A549 (cell line): ENCODE measurements at regions not wholly inside any gene's neighbourhood (a gene's known extent, or its start where the extent isn't known, plus 50 kb on each side); places are given as distances from the start of the nearest gene placed in this dataset.

ENCODE experiments used
- ATAC-seq, 2 experiments: fragments of 200-7000 bp in 1 of 2; fragments of >200 bp in 1 of 2; cut with Nextera tagmentation in 1 of 2; cut with Tn5 transposase in 1 of 2; 3 replicates each; pipeline versions ENCODE4 v1.8.0 to v1.9.1; 2018 to 2020; ENCODE audit warnings: mild to moderate bottlenecking in 1 of 2, moderate library complexity in 1 of 2
- CTCF ChIA-PET: fragments of 300-600 bp; sonication (Branson Sonifier 250); formaldehyde crosslinking; extraction: SDS; loops from one replicate; lab custom pipeline; 2021; ENCODE audit warnings: antibody characterized with exemption, inconsistent platforms; lab: Yijun Ruan, JAX
- POLR2A ChIA-PET: fragments of 350-600 bp; formaldehyde crosslinking; extraction: SDS; loops from one replicate; lab custom pipeline; 2021; ENCODE audit warnings: antibody characterized with exemption, inconsistent platforms; lab: Yijun Ruan, JAX
- DNase-seq, 2 experiments: peaks; one replicate each; pipeline versions ENCODE4 v3.0.0 to v3.0.0-alpha.2; 2011 to 2016; ENCODE audit warnings: low read depth in 1 of 2, low spot score in 1 of 2
- FAIRE-seq: peaks from 2 replicates; lab custom pipeline; 2011; peaks lifted over from hg19 to GRCh38; lab: Jason Lieb, UNC
- H3K27ac ChIP-seq, 2 experiments: fragments of >200 bp; sonication (Bioruptor Twin); formaldehyde crosslinking; 3 replicates each; pipeline ENCODE4 v1.5.1; 2016 to 2017
- H3K4me1 ChIP-seq: fragments of >200 bp; sonication (Bioruptor Twin); formaldehyde crosslinking; 3 replicates; pipeline ENCODE4 v1.6.1; 2016
- H3K4me2 ChIP-seq: fragments of >200 bp; sonication (Bioruptor Twin); formaldehyde crosslinking; 3 replicates; pipeline ENCODE4 v1.6.1; 2016
- H3K4me3 ChIP-seq: fragments of >200 bp; sonication (Bioruptor Twin); formaldehyde crosslinking; 3 replicates; pipeline ENCODE4 v1.5.1; 2016
- H3K9me3 ChIP-seq: fragments of >200 bp; sonication (Bioruptor Twin); formaldehyde crosslinking; 3 replicates; pipeline ENCODE4 v1.6.1; 2016
- BHLHE40 ChIP-seq: IDR thresholded peaks from 2 replicates; pipeline ENCODE4 v1.6.1; 2012; ENCODE audit warnings: low read depth, low read length, inconsistent platforms
- CBX8 ChIP-seq: fragments of 200-600 bp; sonication (generic); IDR thresholded peaks from 2 replicates; pipeline ENCODE4 v1.6.1; 2016
- CHD2 ChIP-seq: fragments of 150-350 bp; IDR thresholded peaks from 2 replicates; pipeline ENCODE4 v1.6.1; 2014; ENCODE audit warnings: low read length; ENCODE audit not compliant: partially characterized antibody
- CHD4 ChIP-seq: fragments of 200-600 bp; sonication (generic); IDR thresholded peaks from 2 replicates; pipeline ENCODE4 v1.6.1; 2016; ENCODE audit warnings: antibody characterized with exemption, mild to moderate bottlenecking, borderline replicate concordance
- EP300 ChIP-seq, 2 experiments: fragments of >200 bp; sonication (Bioruptor Twin); formaldehyde crosslinking; IDR thresholded peaks; 2 replicates in 1 of 2; 3 replicates in 1 of 2; pipeline ENCODE4 v1.6.1; 2016 to 2017
- FOSB ChIP-seq: fragments of 250-450 bp; sonication (Bioruptor Pico); IDR thresholded peaks from 2 replicates; pipeline ENCODE4 v1.5.0; 2020; ENCODE audit warnings: mild to moderate bottlenecking, moderate library complexity
- FOSL2 ChIP-seq, 2 experiments: fragments of 450-650 bp in 1 of 2; fragments of >200 bp in 1 of 2; sonication (Bioruptor Twin) in 1 of 2; formaldehyde crosslinking; IDR thresholded peaks; 2 replicates each; pipeline versions ENCODE4 v1.5.0 to v1.6.1; 2016 to 2020; ENCODE audit warnings: mild to moderate bottlenecking in 1 of 2, moderate library complexity in 1 of 2
- FOXS1 ChIP-seq: fragments of 250-450 bp; sonication (Bioruptor Pico); IDR thresholded peaks from 2 replicates; pipeline ENCODE4 v1.5.0; 2020; ENCODE audit warnings: mild to moderate bottlenecking, moderate library complexity
- HEYL ChIP-seq: fragments of 250-450 bp; sonication (Bioruptor Pico); IDR thresholded peaks from 2 replicates; pipeline ENCODE4 v1.8.0; 2021; ENCODE audit warnings: mild to moderate bottlenecking, moderate library complexity
- JUN ChIP-seq, 2 experiments: fragments of >200 bp; sonication (Bioruptor Twin); formaldehyde crosslinking; IDR thresholded peaks; 2 replicates in 1 of 2; 3 replicates in 1 of 2; pipeline ENCODE4 v1.6.1; 2016 to 2017
- KDM5A ChIP-seq: fragments of 200-600 bp; sonication (generic); IDR thresholded peaks from 2 replicates; pipeline ENCODE4 v1.6.1; 2016; ENCODE audit warnings: antibody characterized with exemption, mild to moderate bottlenecking
- NFE2L2 ChIP-seq: fragments of 150-350 bp; conservative IDR thresholded peaks from 2 replicates; pipeline ENCODE4 v1.6.1; 2014; ENCODE audit warnings: low read length
- NPAS2 ChIP-seq: fragments of 250-450 bp; sonication (Bioruptor Pico); IDR thresholded peaks from 2 replicates; pipeline ENCODE4 v1.8.0; 2022; ENCODE audit warnings: mild to moderate bottlenecking, moderate library complexity, borderline replicate concordance
- NR3C1 ChIP-seq: fragments of >200 bp; sonication (Bioruptor Twin); formaldehyde crosslinking; IDR thresholded peaks from 3 replicates; pipeline ENCODE4 v1.6.1; 2017
- PHF8 ChIP-seq: fragments of 200-600 bp; sonication (generic); IDR thresholded peaks from 2 replicates; pipeline ENCODE4 v1.6.1; 2016; ENCODE audit warnings: low read depth, mild to moderate bottlenecking, antibody characterized with exemption, moderate library complexity, borderline replicate concordance
- POLR2AphosphoS2 ChIP-seq: conservative IDR thresholded peaks from 2 replicates; pipeline ENCODE4 v1.6.1; 2012; ENCODE audit warnings: low read length, improper control_type of control experiment, inconsistent platforms
- RAD21 ChIP-seq, 2 experiments: fragments of >200 bp in 1 of 2; sonication (Bioruptor Twin) in 1 of 2; formaldehyde crosslinking in 1 of 2; IDR thresholded peaks in 1 of 2; conservative IDR thresholded peaks in 1 of 2; 2 replicates in 1 of 2; 3 replicates in 1 of 2; pipeline ENCODE4 v1.6.1; 2012 to 2018; ENCODE audit warnings: inconsistent platforms in 1 of 2
- RARB ChIP-seq: fragments of 250-450 bp; sonication (Bioruptor Pico); IDR thresholded peaks from 2 replicates; pipeline ENCODE4 v1.8.0; 2021; ENCODE audit warnings: mild to moderate bottlenecking, moderate library complexity
- RFX5 ChIP-seq: fragments of 450-650 bp; IDR thresholded peaks from 2 replicates; pipeline ENCODE4 v1.7.1; 2014; ENCODE audit warnings: antibody characterized with exemption, mild to moderate bottlenecking, moderate library complexity
- SMC3 ChIP-seq: fragments of >200 bp; sonication (Bioruptor Twin); formaldehyde crosslinking; IDR thresholded peaks from 3 replicates; pipeline ENCODE4 v1.6.1; 2018; ENCODE audit warnings: inconsistent platforms
- SREBF2 ChIP-seq: fragments of 450-650 bp; IDR thresholded peaks from 2 replicates; pipeline ENCODE4 v1.6.1; 2014; ENCODE audit warnings: mild to moderate bottlenecking, moderate library complexity
- ZC3H11A ChIP-seq: fragments of 450-650 bp; IDR thresholded peaks from 2 replicates; pipeline ENCODE4 v1.6.1; 2014; ENCODE audit warnings: antibody characterized with exemption, mild to moderate bottlenecking
- ZFP36 ChIP-seq: fragments of 450-650 bp; IDR thresholded peaks from 2 replicates; pipeline ENCODE4 v1.6.1; 2014; ENCODE audit warnings: borderline replicate concordance; ENCODE audit not compliant: partially characterized antibody
- WGBS: methylation state at CpG from one replicate; pipeline ENCODE4 v1.1.6; 2017; ENCODE audit errors: missing lambda C conversion rate; 5-methylcytosine and 5-hydroxymethylcytosine counted together
- TF ChIP-seq, protein P1 (sequence below): fragments of 200-600 bp; sonication (generic); IDR thresholded peaks from 2 replicates; pipeline ENCODE4 v1.6.1; 2016; ENCODE audit warnings: antibody characterized with exemption, mild to moderate bottlenecking, moderate library complexity
- TF ChIP-seq, protein P2 (sequence below): IDR thresholded peaks from 2 replicates; pipeline ENCODE4 v1.6.1; 2012
- TF ChIP-seq, protein P3 (sequence below): fragments of 150-350 bp; IDR thresholded peaks from 2 replicates; pipeline ENCODE4 v1.6.1; 2014; ENCODE audit warnings: low read depth, mild to moderate bottlenecking, low read length
- TF ChIP-seq, protein P4 (sequence below): fragments of >200 bp; sonication (Bioruptor Twin); formaldehyde crosslinking; IDR thresholded peaks from 2 replicates; pipeline ENCODE4 v1.6.1; 2016
- TF ChIP-seq, protein P5 (sequence below): fragments of 250-450 bp; sonication (Bioruptor Pico); IDR thresholded peaks from 2 replicates; pipeline ENCODE4 v1.5.0; 2020; ENCODE audit warnings: low read depth, mild to moderate bottlenecking, moderate library complexity

DNA sequence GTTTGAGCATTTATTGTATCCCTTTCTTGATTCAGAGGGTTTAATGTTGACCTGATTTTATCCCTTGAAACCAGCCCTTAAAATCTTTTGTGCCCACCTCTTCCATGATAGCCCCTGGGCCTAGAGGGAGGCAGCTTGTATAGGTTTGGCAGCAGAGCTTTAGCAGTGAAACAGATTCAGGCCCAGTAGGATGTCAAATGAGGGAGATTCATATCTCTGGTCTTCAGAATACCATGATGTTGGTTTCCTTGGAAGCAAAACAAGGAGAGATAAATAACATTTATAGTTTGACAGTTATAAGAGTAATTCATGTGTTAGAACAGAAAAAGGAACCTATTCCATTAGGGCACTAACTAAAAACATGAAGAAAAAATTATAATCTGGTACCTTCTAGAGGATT is 649.2 kb downstream of the METTL4 start:
- Histone ChIP-seq H3K4me1 (no peaks in the 10 kb centered on the region), H3K4me3 (no peak overlapping the region), H3K9me3 (no peaks in the 10 kb centered on the region), H3K4me2 (no peak overlapping the region), H3K27ac (no peak overlapping the region)
- no peak for ATAC-seq
- FAIRE-seq: no peak
- ChIA-PET POLR2A (no interaction called here), CTCF (no interaction called here)
- TF ChIP-seq FOSL2 (IDR thresholded peaks at IDR 0.05) (no peak), FOSL2 (CRISPR knock-in tag; IDR thresholded peaks at IDR 0.05) (no peak), RFX5 (no peak), SREBF2 (no peak), ZFP36 (no peak), EP300 (IDR thresholded peaks at IDR 0.05) (no peak), NR3C1 (no peak), PHF8 (no peak), RAD21 (conservative IDR thresholded peaks at IDR 0.05 in 1 of 2, IDR thresholded peaks at IDR 0.05 in 1 of 2) (no peak), CHD4 (no peak)
- TF ChIP-seq, protein P1, sequence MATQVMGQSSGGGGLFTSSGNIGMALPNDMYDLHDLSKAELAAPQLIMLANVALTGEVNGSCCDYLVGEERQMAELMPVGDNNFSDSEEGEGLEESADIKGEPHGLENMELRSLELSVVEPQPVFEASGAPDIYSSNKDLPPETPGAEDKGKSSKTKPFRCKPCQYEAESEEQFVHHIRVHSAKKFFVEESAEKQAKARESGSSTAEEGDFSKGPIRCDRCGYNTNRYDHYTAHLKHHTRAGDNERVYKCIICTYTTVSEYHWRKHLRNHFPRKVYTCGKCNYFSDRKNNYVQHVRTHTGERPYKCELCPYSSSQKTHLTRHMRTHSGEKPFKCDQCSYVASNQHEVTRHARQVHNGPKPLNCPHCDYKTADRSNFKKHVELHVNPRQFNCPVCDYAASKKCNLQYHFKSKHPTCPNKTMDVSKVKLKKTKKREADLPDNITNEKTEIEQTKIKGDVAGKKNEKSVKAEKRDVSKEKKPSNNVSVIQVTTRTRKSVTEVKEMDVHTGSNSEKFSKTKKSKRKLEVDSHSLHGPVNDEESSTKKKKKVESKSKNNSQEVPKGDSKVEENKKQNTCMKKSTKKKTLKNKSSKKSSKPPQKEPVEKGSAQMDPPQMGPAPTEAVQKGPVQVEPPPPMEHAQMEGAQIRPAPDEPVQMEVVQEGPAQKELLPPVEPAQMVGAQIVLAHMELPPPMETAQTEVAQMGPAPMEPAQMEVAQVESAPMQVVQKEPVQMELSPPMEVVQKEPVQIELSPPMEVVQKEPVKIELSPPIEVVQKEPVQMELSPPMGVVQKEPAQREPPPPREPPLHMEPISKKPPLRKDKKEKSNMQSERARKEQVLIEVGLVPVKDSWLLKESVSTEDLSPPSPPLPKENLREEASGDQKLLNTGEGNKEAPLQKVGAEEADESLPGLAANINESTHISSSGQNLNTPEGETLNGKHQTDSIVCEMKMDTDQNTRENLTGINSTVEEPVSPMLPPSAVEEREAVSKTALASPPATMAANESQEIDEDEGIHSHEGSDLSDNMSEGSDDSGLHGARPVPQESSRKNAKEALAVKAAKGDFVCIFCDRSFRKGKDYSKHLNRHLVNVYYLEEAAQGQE: no peak
- TF ChIP-seq, protein P2, sequence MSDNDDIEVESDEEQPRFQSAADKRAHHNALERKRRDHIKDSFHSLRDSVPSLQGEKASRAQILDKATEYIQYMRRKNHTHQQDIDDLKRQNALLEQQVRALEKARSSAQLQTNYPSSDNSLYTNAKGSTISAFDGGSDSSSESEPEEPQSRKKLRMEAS: no peak
- DNase-seq: no peak

DNA sequence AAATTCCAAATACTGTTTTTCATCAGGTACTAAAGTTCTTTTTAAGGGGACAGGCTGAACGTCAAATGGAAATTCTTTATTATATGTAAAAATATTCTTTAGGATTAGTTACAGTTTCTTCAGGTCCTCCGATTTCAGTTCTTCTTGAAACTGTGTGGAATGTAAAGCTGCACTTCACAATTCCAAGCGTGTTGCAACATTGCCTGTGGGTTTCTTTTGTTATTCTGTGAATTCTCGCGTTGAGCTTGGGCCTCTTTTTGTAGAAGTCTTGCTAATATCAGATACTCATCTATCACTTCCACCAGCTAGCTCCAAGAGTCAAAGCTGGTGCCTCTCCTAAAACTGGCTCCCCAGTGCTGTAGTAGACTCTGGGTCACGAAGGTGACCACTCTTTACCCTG is 642.6 kb downstream of the METTL4 start:
- no peak for TF ChIP-seq KDM5A
- no peak for TF ChIP-seq FOSB (CRISPR knock-in tag)
- TF ChIP-seq BHLHE40: no peak
- no peak for TF ChIP-seq POLR2AphosphoS2
- no peak for TF ChIP-seq JUN (IDR thresholded peaks at IDR 0.05)
- TF ChIP-seq, protein P3, sequence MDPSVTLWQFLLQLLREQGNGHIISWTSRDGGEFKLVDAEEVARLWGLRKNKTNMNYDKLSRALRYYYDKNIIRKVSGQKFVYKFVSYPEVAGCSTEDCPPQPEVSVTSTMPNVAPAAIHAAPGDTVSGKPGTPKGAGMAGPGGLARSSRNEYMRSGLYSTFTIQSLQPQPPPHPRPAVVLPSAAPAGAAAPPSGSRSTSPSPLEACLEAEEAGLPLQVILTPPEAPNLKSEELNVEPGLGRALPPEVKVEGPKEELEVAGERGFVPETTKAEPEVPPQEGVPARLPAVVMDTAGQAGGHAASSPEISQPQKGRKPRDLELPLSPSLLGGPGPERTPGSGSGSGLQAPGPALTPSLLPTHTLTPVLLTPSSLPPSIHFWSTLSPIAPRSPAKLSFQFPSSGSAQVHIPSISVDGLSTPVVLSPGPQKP: no peak
- TF ChIP-seq NR3C1: no peak
- TF ChIP-seq SMC3: no peak
- TF ChIP-seq, protein P4, sequence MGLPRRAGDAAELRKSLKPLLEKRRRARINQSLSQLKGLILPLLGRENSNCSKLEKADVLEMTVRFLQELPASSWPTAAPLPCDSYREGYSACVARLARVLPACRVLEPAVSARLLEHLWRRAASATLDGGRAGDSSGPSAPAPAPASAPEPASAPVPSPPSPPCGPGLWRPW: no peak
- TF ChIP-seq NFE2L2: no peak
- no peak for TF ChIP-seq NPAS2 (CRISPR knock-in tag)
- TF ChIP-seq FOXS1 (CRISPR knock-in tag): no peak
- TF ChIP-seq, protein P5, sequence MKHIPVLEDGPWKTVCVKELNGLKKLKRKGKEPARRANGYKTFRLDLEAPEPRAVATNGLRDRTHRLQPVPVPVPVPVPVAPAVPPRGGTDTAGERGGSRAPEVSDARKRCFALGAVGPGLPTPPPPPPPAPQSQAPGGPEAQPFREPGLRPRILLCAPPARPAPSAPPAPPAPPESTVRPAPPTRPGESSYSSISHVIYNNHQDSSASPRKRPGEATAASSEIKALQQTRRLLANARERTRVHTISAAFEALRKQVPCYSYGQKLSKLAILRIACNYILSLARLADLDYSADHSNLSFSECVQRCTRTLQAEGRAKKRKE: no peak
- TF ChIP-seq RARB (CRISPR knock-in tag): no peak
- TF ChIP-seq CHD2: no peak
- no peak for TF ChIP-seq CBX8
- no peak for TF ChIP-seq RAD21 (conservative IDR thresholded peaks at IDR 0.05 in 1 of 2, IDR thresholded peaks at IDR 0.05 in 1 of 2)
- no peak for TF ChIP-seq HEYL (CRISPR knock-in tag)
- TF ChIP-seq ZC3H11A: no peak
- Histone ChIP-seq H3K4me2 (no peak overlapping the region), H3K27ac (no peak overlapping the region), H3K4me1 (no peaks in the 10 kb centered on the region), H3K9me3 (no peaks in the 10 kb centered on the region), H3K4me3 (no peak overlapping the region)
- DNase-seq (no peak), FAIRE-seq (no peak), ATAC-seq (no peak)
- CTCF ChIA-PET: no interaction called here
- POLR2A ChIA-PET: no interaction called here
- WGBS: 22% methylated on average over 6 of the region's 6 CpGs
